ENCODE measurements at regions not wholly inside any gene's neighbourhood (a gene's known extent, or its start where the extent isn't known, plus 50 kb on each side); places are given as distances from the start of the nearest gene placed in this dataset.

GRCh38 chr19:29292153-29292552 lies 79.2 kb upstream of the UQCRFS1 start:
- Histone ChIP-seq H3K9me3 (ENCODE audit: control insufficient read depth, low read length) (no peaks in the 10 kb centered on the region), H3K36me3 (ENCODE audit: control insufficient read depth, insufficient read depth, low read length) (no peaks in the 10 kb centered on the region), H3K4me1 (ENCODE audit: control insufficient read depth, insufficient read depth, low read length, poor library complexity, severe bottlenecking) (no peaks in the 10 kb centered on the region), H3K4me3 (ENCODE audit: extremely low read depth, insufficient read depth, low read length, poor library complexity, severe bottlenecking) (no peak overlapping the region), H3K27ac (ENCODE audit: low read depth, low read length, severe bottlenecking) (no peak overlapping the region)
- WGBS, 2 experiments (ENCODE audit: insufficient coverage in 2 of 2): 88 to 95% methylated on average over 5 of the region's 5 CpGs

- Histone ChIP-seq H3K4me1 (ENCODE audit: control insufficient read depth, insufficient read depth, low read length, poor library complexity, severe bottlenecking) (no peaks in the 10 kb centered on the region), H3K4me3 (ENCODE audit: extremely low read depth, insufficient read depth, low read length, poor library complexity, severe bottlenecking) (no peak overlapping the region), H3K36me3 (ENCODE audit: control insufficient read depth, insufficient read depth, low read length) (no peaks in the 10 kb centered on the region), H3K9me3 (ENCODE audit: control insufficient read depth, low read length) (no peaks in the 10 kb centered on the region), H3K27ac (ENCODE audit: low read depth, low read length, severe bottlenecking) (no peak overlapping the region)
- 80 to 83% methylated on average over 4 to 5 of the region's 5 CpGs for WGBS, 2 experiments (ENCODE audit: insufficient coverage in 2 of 2)
Measured at GRCh38 chr19:29292562-29292961, 79.6 kb upstream of the UQCRFS1 start.

DNA sequence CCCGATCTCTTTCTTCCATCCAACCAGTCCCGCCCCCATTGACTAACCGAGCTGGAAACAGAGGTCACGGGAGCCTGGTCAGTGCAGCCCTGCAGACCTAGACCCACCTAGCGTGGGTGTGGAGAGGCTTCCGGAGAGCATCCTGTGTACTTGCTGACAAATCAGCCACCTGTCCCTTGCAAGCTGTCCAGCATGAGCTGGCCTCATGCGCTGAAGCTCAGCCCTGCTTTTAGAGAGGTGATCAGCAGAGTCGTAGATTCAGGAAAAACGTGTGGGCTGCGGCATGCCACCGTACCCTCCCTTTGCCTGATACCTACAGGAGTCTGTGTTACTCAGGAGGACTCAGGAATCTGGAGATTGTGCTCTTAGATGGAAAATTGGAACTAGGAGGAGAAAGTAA lies 80.3 kb upstream of the UQCRFS1 start:
- WGBS, 2 experiments (ENCODE audit: insufficient coverage in 2 of 2): 43 to 49% methylated on average over 6 to 7 of the region's 11 CpGs
- Histone ChIP-seq H3K4me3 (ENCODE audit: extremely low read depth, insufficient read depth, low read length, poor library complexity, severe bottlenecking) (no peak overlapping the region), H3K9me3 (ENCODE audit: control insufficient read depth, low read length) (no peaks in the 10 kb centered on the region), H3K4me1 (ENCODE audit: control insufficient read depth, insufficient read depth, low read length, poor library complexity, severe bottlenecking) (no peaks in the 10 kb centered on the region), H3K36me3 (ENCODE audit: control insufficient read depth, insufficient read depth, low read length) (no peaks in the 10 kb centered on the region), H3K27ac (ENCODE audit: low read depth, low read length, severe bottlenecking) (no peak overlapping the region)

DNA sequence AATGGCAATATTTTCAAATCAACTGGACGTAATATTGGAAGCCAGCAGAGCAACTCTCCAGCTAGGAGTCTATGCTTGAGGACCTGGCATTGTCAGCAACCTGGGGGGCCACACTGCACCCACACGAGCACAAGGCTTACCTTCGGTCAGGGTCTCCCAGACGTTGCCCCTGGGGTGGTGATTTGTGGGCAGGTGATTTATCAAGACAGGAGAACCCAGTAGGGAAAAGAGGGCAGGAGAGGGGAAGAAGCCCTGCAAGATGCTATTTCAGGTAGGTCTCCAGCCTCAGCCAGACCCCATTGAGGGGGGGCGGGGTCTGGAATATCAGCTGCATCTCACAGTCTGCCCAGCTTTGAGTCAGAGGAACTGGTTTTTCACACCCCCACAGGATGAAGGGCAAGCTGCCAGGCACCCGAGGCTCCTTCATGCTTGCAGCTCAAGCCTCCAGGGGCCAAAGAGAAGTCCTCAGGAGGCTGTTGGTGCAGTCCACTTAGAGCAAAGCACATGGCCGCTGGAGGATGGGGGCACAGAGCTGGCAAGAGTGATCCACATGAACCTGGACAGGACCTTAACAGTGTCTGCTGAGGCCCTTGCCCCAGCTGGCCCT lies 80.9 kb upstream of the UQCRFS1 start:
- Histone ChIP-seq H3K4me1 (ENCODE audit: control insufficient read depth, insufficient read depth, low read length, poor library complexity, severe bottlenecking) (no peaks in the 10 kb centered on the region), H3K27ac (ENCODE audit: low read depth, low read length, severe bottlenecking) (no peak overlapping the region), H3K4me3 (ENCODE audit: extremely low read depth, insufficient read depth, low read length, poor library complexity, severe bottlenecking) (no peak overlapping the region), H3K36me3 (ENCODE audit: control insufficient read depth, insufficient read depth, low read length) (no peaks in the 10 kb centered on the region), H3K9me3 (ENCODE audit: control insufficient read depth, low read length) (no peaks in the 10 kb centered on the region)
- 76 to 90% methylated on average over 5 to 7 of the region's 7 CpGs for WGBS, 2 experiments (ENCODE audit: insufficient coverage in 2 of 2)

DNA sequence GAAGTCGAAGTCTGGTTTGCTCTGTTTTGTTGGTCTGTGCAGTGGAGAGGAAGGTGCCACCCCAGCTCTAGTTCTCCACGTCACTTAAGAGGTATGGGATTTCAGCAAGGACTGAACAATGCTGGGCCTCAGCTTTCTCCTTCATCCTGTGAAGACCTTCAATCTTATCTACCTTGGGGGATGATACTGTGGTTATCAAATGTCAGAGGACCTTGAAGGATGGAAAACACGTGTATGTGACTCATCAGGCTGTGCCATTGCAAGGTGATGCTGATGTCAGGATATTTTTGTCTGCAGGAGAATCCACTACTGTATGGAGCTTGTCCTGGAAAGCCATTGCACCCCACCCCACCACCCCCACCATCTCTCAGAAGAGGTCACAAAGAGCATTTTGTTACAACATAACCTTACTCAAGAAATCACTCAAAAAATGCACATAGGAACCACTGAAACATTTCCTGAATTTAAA lies 81.4 kb upstream of the UQCRFS1 start:
- H3K27ac ChIP-seq (ENCODE audit: low read depth, low read length, severe bottlenecking): no peak overlapping the region
- no peaks in the 10 kb centered on the region for H3K36me3 ChIP-seq (ENCODE audit: control insufficient read depth, insufficient read depth, low read length)
- no peak overlapping the region for H3K4me3 ChIP-seq (ENCODE audit: extremely low read depth, insufficient read depth, low read length, poor library complexity, severe bottlenecking)
- H3K4me1 ChIP-seq (ENCODE audit: control insufficient read depth, insufficient read depth, low read length, poor library complexity, severe bottlenecking): no peaks in the 10 kb centered on the region
- H3K9me3 ChIP-seq (ENCODE audit: control insufficient read depth, low read length): no peaks in the 10 kb centered on the region
- WGBS, 2 experiments (ENCODE audit: insufficient coverage in 2 of 2): 80 to 94% methylated on average over 2 to 3 of the region's 3 CpGs

- no peaks in the 10 kb centered on the region for H3K9me3 ChIP-seq (ENCODE audit: control insufficient read depth, low read length)
- WGBS, 2 experiments (ENCODE audit: insufficient coverage in 2 of 2): no CpG with 5 or more reads among the region's 2 CpGs
- no peak overlapping the region for H3K27ac ChIP-seq (ENCODE audit: low read depth, low read length, severe bottlenecking)
- no peaks in the 10 kb centered on the region for H3K36me3 ChIP-seq (ENCODE audit: control insufficient read depth, insufficient read depth, low read length)
- H3K4me1 ChIP-seq (ENCODE audit: control insufficient read depth, insufficient read depth, low read length, poor library complexity, severe bottlenecking): no peaks in the 10 kb centered on the region
- H3K4me3 ChIP-seq (ENCODE audit: extremely low read depth, insufficient read depth, low read length, poor library complexity, severe bottlenecking): no peak overlapping the region
Measured at GRCh38 chr19:29295285-29295684, 82.3 kb upstream of the UQCRFS1 start.

GRCh38 chr19:29297381-29297780 lies 84.4 kb upstream of the UQCRFS1 start:
- WGBS, 2 experiments (ENCODE audit: insufficient coverage in 2 of 2): 84 to 88% methylated on average over 6 of the region's 6 CpGs
- Histone ChIP-seq H3K36me3 (ENCODE audit: control insufficient read depth, insufficient read depth, low read length) (no peaks in the 10 kb centered on the region), H3K4me1 (ENCODE audit: control insufficient read depth, insufficient read depth, low read length, poor library complexity, severe bottlenecking) (no peaks in the 10 kb centered on the region), H3K27ac (ENCODE audit: low read depth, low read length, severe bottlenecking) (no peak overlapping the region), H3K9me3 (ENCODE audit: control insufficient read depth, low read length) (no peaks in the 10 kb centered on the region), H3K4me3 (ENCODE audit: extremely low read depth, insufficient read depth, low read length, poor library complexity, severe bottlenecking) (no peak overlapping the region)

DNA sequence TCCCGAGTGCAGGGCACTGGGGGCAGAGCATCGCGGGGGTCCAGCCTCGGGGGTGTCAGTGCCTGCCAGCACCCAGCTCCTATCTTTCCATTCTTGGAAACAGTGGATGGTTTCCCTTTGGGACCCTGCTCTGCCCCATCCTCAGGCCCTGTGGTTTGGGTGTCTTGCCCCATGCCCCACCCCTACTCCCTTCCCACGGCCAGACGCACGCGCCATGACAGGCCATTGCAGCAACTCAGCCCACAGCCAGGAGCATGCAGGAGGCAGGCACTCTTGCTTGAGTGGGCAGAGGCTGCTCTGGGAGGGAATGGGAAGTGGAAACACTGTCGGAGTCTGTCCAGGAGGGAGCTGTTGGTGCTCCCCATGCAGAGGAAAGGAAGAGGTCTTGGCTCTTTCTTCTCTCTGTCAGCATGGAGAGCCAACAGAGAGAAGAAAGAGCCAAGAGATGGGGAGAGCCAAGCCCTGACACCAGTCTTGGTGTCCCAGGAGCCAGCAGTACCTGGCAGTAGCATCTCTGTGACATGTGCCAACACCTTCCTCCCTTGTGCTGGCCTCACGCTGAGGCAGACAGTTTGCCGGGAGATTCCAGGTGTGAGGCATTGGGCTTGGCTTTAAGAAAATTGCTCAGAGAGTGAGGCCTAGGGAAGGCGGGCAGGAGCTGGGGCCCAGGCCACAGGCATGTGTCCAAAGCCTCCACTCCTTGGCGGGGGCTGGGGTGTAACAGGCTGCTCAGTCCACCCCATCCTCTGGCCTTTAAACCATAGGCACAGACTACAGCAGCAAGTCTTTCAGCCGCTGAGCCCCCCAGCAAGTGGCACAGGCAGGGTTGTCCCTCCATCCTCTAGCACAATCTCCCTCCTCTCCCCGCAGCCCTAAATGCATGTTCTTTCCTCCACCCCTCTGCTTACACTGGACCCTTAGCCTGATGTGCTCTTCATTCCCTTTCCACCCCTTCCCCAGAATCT lies 86.7 kb upstream of the UQCRFS1 start:
- no peaks in the 10 kb centered on the region for H3K36me3 ChIP-seq (ENCODE audit: control insufficient read depth, insufficient read depth, low read length)
- WGBS, 2 experiments (ENCODE audit: insufficient coverage in 2 of 2): 89 to 93% methylated on average over 11 to 13 of the region's 15 CpGs
- H3K4me3 ChIP-seq (ENCODE audit: extremely low read depth, insufficient read depth, low read length, poor library complexity, severe bottlenecking): no peak overlapping the region
- H3K27ac ChIP-seq (ENCODE audit: low read depth, low read length, severe bottlenecking): no peak overlapping the region
- no peaks in the 10 kb centered on the region for H3K9me3 ChIP-seq (ENCODE audit: control insufficient read depth, low read length)
- H3K4me1 ChIP-seq (ENCODE audit: control insufficient read depth, insufficient read depth, low read length, poor library complexity, severe bottlenecking): no peaks in the 10 kb centered on the region

- WGBS, 2 experiments (ENCODE audit: insufficient coverage in 2 of 2): 93% methylated on average over 7 of the region's 10 CpGs
Measured at GRCh38 chr19:29302002-29302928, 89.3 kb upstream of the UQCRFS1 start.

GRCh38 chr19:29303069-29303718 lies 90.2 kb upstream of the UQCRFS1 start:
- WGBS, 2 experiments (ENCODE audit: insufficient coverage in 2 of 2): 94 to 98% methylated on average over 9 to 10 of the region's 11 CpGs
- Histone ChIP-seq H3K4me1 (ENCODE audit: control insufficient read depth, insufficient read depth, low read length, poor library complexity, severe bottlenecking) (no peaks in the 10 kb centered on the region), H3K27ac (ENCODE audit: low read depth, low read length, severe bottlenecking) (no peak overlapping the region), H3K9me3 (ENCODE audit: control insufficient read depth, low read length) (no peaks in the 10 kb centered on the region), H3K4me3 (ENCODE audit: extremely low read depth, insufficient read depth, low read length, poor library complexity, severe bottlenecking) (no peak overlapping the region), H3K36me3 (ENCODE audit: control insufficient read depth, insufficient read depth, low read length) (no peaks in the 10 kb centered on the region)

More at GRCh38 chr19:29302002-29302928, 89.3 kb upstream of the UQCRFS1 start:
- H3K36me3 ChIP-seq (ENCODE audit: control insufficient read depth, insufficient read depth, low read length): no peaks in the 10 kb centered on the region
- no peak overlapping the region for H3K4me3 ChIP-seq (ENCODE audit: extremely low read depth, insufficient read depth, low read length, poor library complexity, severe bottlenecking)
- H3K9me3 ChIP-seq (ENCODE audit: control insufficient read depth, low read length): no peaks in the 10 kb centered on the region
- H3K27ac ChIP-seq (ENCODE audit: low read depth, low read length, severe bottlenecking): no peak overlapping the region
- no peaks in the 10 kb centered on the region for H3K4me1 ChIP-seq (ENCODE audit: control insufficient read depth, insufficient read depth, low read length, poor library complexity, severe bottlenecking)
